ENCODE measurements at regions not wholly inside any gene's neighbourhood (a gene's known extent, or its start where the extent isn't known, plus 50 kb on each side); places are given as distances from the start of the nearest gene placed in this dataset.

DNA sequence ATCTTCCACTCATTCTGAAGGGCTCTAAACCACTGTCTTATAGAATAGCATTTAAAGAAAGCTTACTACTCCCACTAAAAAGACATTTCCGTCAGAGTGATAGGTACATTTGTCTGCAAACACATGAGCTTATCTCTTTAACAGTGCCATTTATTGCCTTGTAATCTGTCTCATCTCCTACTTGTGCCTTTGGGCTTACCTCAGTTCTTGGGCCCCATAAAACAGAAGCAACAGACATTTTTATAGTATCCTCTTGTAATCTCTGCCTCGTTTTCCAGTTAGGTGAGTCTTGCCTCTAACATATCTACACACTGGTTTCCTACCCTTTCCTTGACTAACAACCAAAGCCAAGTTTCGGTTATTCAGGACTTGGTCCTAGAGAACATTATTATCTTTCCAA is 681.4 kb upstream of the KIF2B start:
- DNase-seq (no peak), ATAC-seq (no peak), FAIRE-seq (no peak)
- Histone ChIP-seq H3K4me1 (peaks cover 0 to 5% (median 0%) of the 10 kb centered on the region in 3 donors), H3K4me3 (no peak overlapping the region), H3K9me3 (no peaks in the 10 kb centered on the region), H3K27me3 (no peaks in the 10 kb centered on the region), H3K36me3 (no peaks in the 10 kb centered on the region), H3K27ac (no peak overlapping the region)
- 48 to 60% methylated on average over 3 of the region's 3 CpGs for WGBS, 2 donors
- intact Hi-C loops (cut with DNase I): no loop called here
- TF ChIP-seq, protein P1, sequence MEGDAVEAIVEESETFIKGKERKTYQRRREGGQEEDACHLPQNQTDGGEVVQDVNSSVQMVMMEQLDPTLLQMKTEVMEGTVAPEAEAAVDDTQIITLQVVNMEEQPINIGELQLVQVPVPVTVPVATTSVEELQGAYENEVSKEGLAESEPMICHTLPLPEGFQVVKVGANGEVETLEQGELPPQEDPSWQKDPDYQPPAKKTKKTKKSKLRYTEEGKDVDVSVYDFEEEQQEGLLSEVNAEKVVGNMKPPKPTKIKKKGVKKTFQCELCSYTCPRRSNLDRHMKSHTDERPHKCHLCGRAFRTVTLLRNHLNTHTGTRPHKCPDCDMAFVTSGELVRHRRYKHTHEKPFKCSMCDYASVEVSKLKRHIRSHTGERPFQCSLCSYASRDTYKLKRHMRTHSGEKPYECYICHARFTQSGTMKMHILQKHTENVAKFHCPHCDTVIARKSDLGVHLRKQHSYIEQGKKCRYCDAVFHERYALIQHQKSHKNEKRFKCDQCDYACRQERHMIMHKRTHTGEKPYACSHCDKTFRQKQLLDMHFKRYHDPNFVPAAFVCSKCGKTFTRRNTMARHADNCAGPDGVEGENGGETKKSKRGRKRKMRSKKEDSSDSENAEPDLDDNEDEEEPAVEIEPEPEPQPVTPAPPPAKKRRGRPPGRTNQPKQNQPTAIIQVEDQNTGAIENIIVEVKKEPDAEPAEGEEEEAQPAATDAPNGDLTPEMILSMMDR (IDR thresholded peaks at IDR 0.05): no peak

DNA sequence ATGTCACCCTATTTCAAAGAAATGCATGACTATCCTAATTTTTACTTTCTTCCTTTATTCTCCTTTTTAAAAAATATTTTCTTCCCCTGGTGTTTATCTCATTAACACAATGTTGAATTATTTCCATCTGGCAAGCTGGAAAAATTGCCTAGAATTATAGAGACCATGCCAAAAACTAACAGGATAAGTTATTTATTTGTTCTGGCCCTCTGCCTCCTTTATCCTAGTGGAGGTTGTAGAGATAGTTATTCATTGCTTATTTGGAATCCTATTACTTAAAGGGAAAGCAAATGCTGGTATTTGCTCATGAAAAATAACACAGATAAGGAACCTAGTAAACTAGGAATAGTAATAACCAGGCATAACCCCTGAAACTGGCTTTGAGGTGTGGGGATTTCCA is 684.9 kb upstream of the KIF2B start:
- ATAC-seq (peak; percentile 43 to 90 (median 64)), FAIRE-seq (no peak), DNase-seq (no peak)
- TF ChIP-seq, protein P1 (IDR thresholded peaks at IDR 0.05): no peak
- H3K27ac ChIP-seq: no peak overlapping the region
- H3K4me1 ChIP-seq: peaks cover 0 to 7% (median 5%) of the 10 kb centered on the region in 3 donors
- no peaks in the 10 kb centered on the region for H3K36me3 ChIP-seq
- intact Hi-C loops (cut with DNase I): no loop called here
- no peak overlapping the region for H3K4me3 ChIP-seq
- H3K9me3 ChIP-seq: no peaks in the 10 kb centered on the region
- H3K27me3 ChIP-seq: peaks cover 0 to 7% (median 0%) of the 10 kb centered on the region in 4 donors

DNA sequence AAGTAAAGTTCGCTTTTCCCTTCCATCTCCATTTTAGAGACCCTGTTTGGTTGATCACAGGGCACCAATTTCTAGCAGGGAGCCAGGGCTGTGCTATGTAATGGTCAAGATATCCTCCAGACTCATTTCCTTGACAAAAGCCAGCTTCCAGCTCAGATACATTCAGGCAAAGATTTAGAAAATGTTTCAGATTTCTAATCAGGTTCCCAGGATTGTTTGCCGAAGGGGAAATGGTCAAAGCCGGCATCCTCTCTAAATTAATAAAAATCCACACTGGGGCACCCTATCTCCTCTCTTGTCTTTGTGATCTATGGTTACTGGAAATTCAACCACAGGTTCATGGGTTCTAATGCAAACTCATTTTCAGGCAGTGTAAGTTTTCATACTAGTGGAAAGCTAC is 686.8 kb upstream of the KIF2B start:
- intact Hi-C loops (cut with DNase I): no loop called here
- ATAC-seq (no peak), DNase-seq (no peak), FAIRE-seq (no peak)
- TF ChIP-seq, protein P1 (IDR thresholded peaks at IDR 0.05): no peak
- 73 to 79% methylated on average over 3 of the region's 3 CpGs for WGBS, 2 donors
- Histone ChIP-seq H3K36me3 (no peaks in the 10 kb centered on the region), H3K27me3 (peaks cover 0 to 7% (median 0%) of the 10 kb centered on the region in 4 donors), H3K4me3 (no peak overlapping the region), H3K27ac (no peak overlapping the region), H3K4me1 (peaks cover 0 to 7% (median 5%) of the 10 kb centered on the region in 3 donors), H3K9me3 (no peaks in the 10 kb centered on the region)

DNA sequence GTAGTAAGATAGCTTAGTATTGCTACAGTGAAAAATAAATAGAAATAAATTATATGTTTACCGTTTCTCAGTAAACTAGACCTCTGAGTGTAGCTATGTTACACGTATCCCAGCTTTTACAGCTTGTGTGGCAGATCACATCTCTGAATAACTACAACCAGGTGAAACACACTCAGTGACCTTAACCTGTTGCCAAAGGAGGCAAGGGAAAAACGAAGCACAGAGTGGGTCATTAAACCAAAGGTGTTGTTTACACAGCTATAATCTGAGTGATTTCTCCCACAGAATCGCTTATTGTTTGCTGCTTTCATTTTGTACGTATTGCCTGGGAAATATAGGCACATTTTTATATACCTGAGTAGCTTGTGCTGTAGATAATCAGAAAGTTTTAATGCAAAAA is 688.2 kb upstream of the KIF2B start:
- DNase-seq: no peak

DNA sequence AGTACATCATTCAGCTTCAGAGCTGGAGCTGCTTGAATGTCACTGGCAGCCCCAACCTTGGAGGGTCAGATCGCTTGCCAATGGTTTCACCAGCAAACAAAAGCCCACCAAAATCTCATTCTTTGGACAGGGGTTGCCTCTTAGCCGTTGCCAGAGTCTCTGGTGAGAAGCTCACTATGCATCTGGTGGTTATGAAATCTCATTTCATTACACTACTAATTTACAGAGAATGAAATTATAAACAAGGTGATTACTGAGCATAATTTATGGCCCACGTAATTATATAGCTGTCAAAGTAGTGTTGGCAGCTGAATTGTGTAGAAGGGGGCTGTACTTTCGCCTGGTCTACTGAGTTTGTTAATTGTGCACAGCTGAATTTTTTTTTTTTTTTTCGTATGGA is 688.9 kb upstream of the KIF2B start:
- ATAC-seq: no peak
- Histone ChIP-seq H3K36me3 (no peaks in the 10 kb centered on the region), H3K4me1 (peaks cover 0 to 7% (median 5%) of the 10 kb centered on the region in 3 donors), H3K9me3 (no peaks in the 10 kb centered on the region), H3K27ac (no peak overlapping the region), H3K27me3 (peaks cover 0 to 7% (median 0%) of the 10 kb centered on the region in 4 donors), H3K4me3 (no peak overlapping the region)
- WGBS, 2 donors: 49 to 51% methylated on average over 5 of the region's 5 CpGs
- intact Hi-C loops (cut with DNase I): no loop called here
- no peak for DNase-seq
- FAIRE-seq: no peak
- TF ChIP-seq, protein P1 (IDR thresholded peaks at IDR 0.05): no peak

More for the DNA sequence above, 688.2 kb upstream of the KIF2B start:
- FAIRE-seq (no peak), ATAC-seq (peak in 1 of 4 donors; percentile 52)
- TF ChIP-seq, protein P1 (IDR thresholded peaks at IDR 0.05): no peak
- no peak overlapping the region for H3K4me3 ChIP-seq
- peaks cover 0 to 7% (median 5%) of the 10 kb centered on the region in 3 donors for H3K4me1 ChIP-seq
- peaks cover 0 to 7% (median 0%) of the 10 kb centered on the region in 4 donors for H3K27me3 ChIP-seq
- H3K27ac ChIP-seq: no peak overlapping the region
- no peaks in the 10 kb centered on the region for H3K9me3 ChIP-seq
- intact Hi-C loops (cut with DNase I): no loop called here
- 13 to 14% methylated on average over 5 of the region's 5 CpGs for WGBS, 2 donors
- H3K36me3 ChIP-seq: no peaks in the 10 kb centered on the region
